ENCODE measurements at regions not wholly inside any gene's neighbourhood (a gene's known extent, or its start where the extent isn't known, plus 50 kb on each side); places are given as distances from the start of the nearest gene placed in this dataset.
"Not testable (repeated sequence)": the region's sequence is repeated elsewhere in the genome, so short reads cannot be mapped to it uniquely, and the experiment has no call there.

DNA sequence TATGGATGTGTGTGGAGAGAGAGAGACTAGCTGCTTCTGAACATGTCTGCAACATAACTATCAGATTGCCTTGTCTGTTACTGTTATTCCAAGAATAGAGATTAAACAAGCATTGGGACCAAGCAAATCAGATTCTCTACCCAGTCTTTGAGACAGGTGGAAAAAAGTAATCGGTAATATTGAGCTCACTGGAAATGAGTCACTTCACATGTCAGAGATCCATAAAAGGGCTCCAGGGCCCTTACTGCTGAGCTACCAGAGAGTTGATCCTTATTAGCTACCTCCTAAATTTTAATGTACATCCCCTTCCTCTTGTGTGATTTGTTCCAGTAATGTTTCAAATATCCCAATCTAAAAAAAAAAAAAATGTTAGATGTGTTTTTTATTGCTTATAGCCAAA lies 2118.0 kb downstream of the PCDH9 start:
- no peak overlapping the region for H3K4me3 ChIP-seq (ENCODE audit: low read depth, low read length)
- TF ChIP-seq CTCF (IDR thresholded peaks at IDR 0.05; ENCODE audit: borderline replicate concordance, insufficient read depth, low read depth, low read length): no peak

- no peak for TF ChIP-seq CTCF (IDR thresholded peaks at IDR 0.05; ENCODE audit: borderline replicate concordance, insufficient read depth, low read depth, low read length)
- H3K4me3 ChIP-seq (ENCODE audit: low read depth, low read length): no peak overlapping the region
Measured at GRCh38 chr13:65111223-65111622, 2118.9 kb downstream of the PCDH9 start.

- H3K4me3 ChIP-seq (ENCODE audit: low read depth, low read length): not testable (repeated sequence)
Measured at GRCh38 chr13:65104436-65104835, 2125.7 kb downstream of the PCDH9 start.

- no peak for TF ChIP-seq CTCF (IDR thresholded peaks at IDR 0.05; ENCODE audit: borderline replicate concordance, insufficient read depth, low read depth, low read length)
- H3K4me3 ChIP-seq (ENCODE audit: low read depth, low read length): no peak overlapping the region
Measured at GRCh38 chr13:65103351-65103750, 2126.8 kb downstream of the PCDH9 start.

GRCh38 chr13:65095161-65096082 lies 2134.7 kb downstream of the PCDH9 start:
- no peak for TF ChIP-seq CTCF (IDR thresholded peaks at IDR 0.05; ENCODE audit: borderline replicate concordance, insufficient read depth, low read depth, low read length)
- H3K4me3 ChIP-seq (ENCODE audit: low read depth, low read length): no peak overlapping the region

- no peak overlapping the region for H3K4me3 ChIP-seq (ENCODE audit: low read depth, low read length)
- TF ChIP-seq CTCF (IDR thresholded peaks at IDR 0.05; ENCODE audit: borderline replicate concordance, insufficient read depth, low read depth, low read length): no peak
Measured at GRCh38 chr13:65093357-65093756, 2136.8 kb downstream of the PCDH9 start.

DNA sequence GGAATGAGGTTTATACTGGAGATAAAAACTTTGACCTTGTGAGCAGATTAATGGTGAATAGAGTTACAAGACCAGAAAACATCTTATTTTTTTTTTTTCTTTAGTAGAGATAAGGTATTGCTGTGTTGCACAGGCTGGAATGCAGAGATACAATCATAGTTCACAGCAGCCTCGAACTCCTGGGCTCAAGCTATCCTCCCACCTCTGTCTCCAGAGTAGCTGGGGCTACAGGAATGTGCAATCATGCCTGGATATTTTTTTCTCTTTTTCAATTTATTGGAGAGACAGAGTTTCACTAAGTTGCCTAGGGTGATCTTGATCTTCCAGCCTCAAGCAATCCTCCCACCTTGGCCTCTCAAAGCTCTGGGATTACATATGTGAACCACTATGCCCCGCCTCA lies 2139.1 kb downstream of the PCDH9 start:
- no peak overlapping the region for H3K4me3 ChIP-seq (ENCODE audit: low read depth, low read length)
- no peak for TF ChIP-seq CTCF (IDR thresholded peaks at IDR 0.05; ENCODE audit: borderline replicate concordance, insufficient read depth, low read depth, low read length)
